Breast epithelium (tissue), 4 donors: ENCODE measurements at regions not wholly inside any gene's neighbourhood (a gene's known extent, or its start where the extent isn't known, plus 50 kb on each side); places are given as distances from the start of the nearest gene placed in this dataset.

Experiments
- DNase-seq, 2 donors: peaks; one replicate each; pipeline ENCODE4 v3.0.0-alpha.2; 2019; ENCODE audit warnings: low spot score in 2 of 2
- H3K27ac ChIP-seq, 2 donors: fragments of 200-600 bp; sonication (generic) in 1 of 2; one replicate each; pipeline ENCODE4 v1.5.1; 2016 to 2019; ENCODE audit warnings: mild to moderate bottlenecking in 1 of 2
- H3K27me3 ChIP-seq, 2 donors: fragments of 200-600 bp; sonication (generic) in 1 of 2; one replicate each; pipeline versions ENCODE4 v1.5.1 to v1.6.0; 2017 to 2019; ENCODE audit warnings: control low read depth in 1 of 2, mild to moderate bottlenecking in 1 of 2
- H3K36me3 ChIP-seq: fragments of 200-600 bp; one replicate; pipeline ENCODE4 v1.5.1; 2019
- H3K4me1 ChIP-seq, 2 donors: fragments of 200-600 bp; sonication (generic); one replicate each; pipeline ENCODE4 v1.5.1; 2016 to 2019; ENCODE audit warnings: control low read depth in 1 of 2
- H3K4me3 ChIP-seq, 3 donors: fragments of 200-600 bp; sonication (generic); 1 replicate in 2 of 3; 2 replicates in 1 of 3; pipeline ENCODE4 v1.5.1; 2016 to 2019; ENCODE audit warnings: mild to moderate bottlenecking in 3 of 3, moderate library complexity in 2 of 3
- H3K9me3 ChIP-seq, 2 donors: fragments of 200-600 bp; sonication (generic) in 1 of 2; one replicate each; pipeline ENCODE4 v1.5.1; 2016 to 2019; ENCODE audit warnings: control low read depth in 1 of 2
- CTCF ChIP-seq, 3 donors: fragments of 450-650 bp; IDR thresholded peaks; one replicate each; pipeline ENCODE4 v1.5.1; 2016 to 2017; ENCODE audit warnings: antibody characterized with exemption in 3 of 3, mild to moderate bottlenecking in 3 of 3, moderate library complexity in 3 of 3
- POLR2A ChIP-seq: fragments of 450-650 bp; IDR thresholded peaks from one replicate; pipeline ENCODE4 v1.6.1; 2016; ENCODE audit warnings: antibody characterized with exemption, mild to moderate bottlenecking, moderate library complexity
- POLR2AphosphoS5 ChIP-seq, 3 donors: sonication (generic); formaldehyde crosslinking; IDR thresholded peaks; one replicate each; pipeline ENCODE4 v1.6.1; 2017; ENCODE audit warnings: antibody characterized with exemption in 3 of 3
- intact Hi-C: fragments of 100-400 bp; cut with DNase I; formaldehyde crosslinking; loops from one replicate; pipeline ENCODE4 v1.15.1; 2023; ENCODE audit warnings: low total_unique reads

GRCh38 chr3:72660270-72661114 lies 187.8 kb downstream of the SHQ1 start:
- no peak overlapping the region for H3K4me3 ChIP-seq

GRCh38 chr3:72659596-72659995 lies 188.6 kb downstream of the SHQ1 start:
- DNase-seq: no peak
- Histone ChIP-seq H3K9me3 (no peaks in the 10 kb centered on the region), H3K4me1 (peaks cover 3 to 4% of the 10 kb centered on the region in 2 donors), H3K36me3 (no peaks in the 10 kb centered on the region), H3K27ac (no peak overlapping the region), H3K27me3 (no peaks in the 10 kb centered on the region), H3K4me3 (no peak overlapping the region)
- intact Hi-C loops: no loop called here
- TF ChIP-seq CTCF (IDR thresholded peaks at IDR 0.05): no peak

More at GRCh38 chr3:72660270-72661114, 187.8 kb downstream of the SHQ1 start:
- H3K9me3 ChIP-seq: no peaks in the 10 kb centered on the region
- no peak for DNase-seq
- intact Hi-C loops: loop anchor here (1.0 kb wide), 1 partner anchor 37 kb away; no protein-coding TSS in a partner anchor
- no peak for TF ChIP-seq POLR2AphosphoS5 (IDR thresholded peaks at IDR 0.05)
- no peak for TF ChIP-seq CTCF (IDR thresholded peaks at IDR 0.05)
- TF ChIP-seq POLR2A: no peak
- H3K4me1 ChIP-seq: no peaks in the 10 kb centered on the region
- peak overlapping the region; percentile 49 to 52 for H3K27ac ChIP-seq
- H3K36me3 ChIP-seq: no peaks in the 10 kb centered on the region
- no peaks in the 10 kb centered on the region for H3K27me3 ChIP-seq

- H3K4me3 ChIP-seq: no peak overlapping the region
- TF ChIP-seq CTCF (IDR thresholded peaks at IDR 0.05) (no peak), POLR2AphosphoS5 (IDR thresholded peaks at IDR 0.05) (no peak), POLR2A (no peak)
- no peak for DNase-seq
- no peak overlapping the region for H3K27ac ChIP-seq
- peaks cover 3 to 4% of the 10 kb centered on the region in 2 donors for H3K4me1 ChIP-seq
- H3K36me3 ChIP-seq: no peaks in the 10 kb centered on the region
- H3K9me3 ChIP-seq: no peaks in the 10 kb centered on the region
- no peaks in the 10 kb centered on the region for H3K27me3 ChIP-seq
- intact Hi-C loops: no loop called here
Observed at GRCh38 chr3:72659188-72659587, 189.1 kb downstream of the SHQ1 start.

GRCh38 chr3:72658466-72659100 lies 189.7 kb downstream of the SHQ1 start:
- TF ChIP-seq POLR2AphosphoS5 (IDR thresholded peaks at IDR 0.05) (no peak), POLR2A (no peak), CTCF (IDR thresholded peaks at IDR 0.05) (no peak)
- H3K36me3 ChIP-seq: no peaks in the 10 kb centered on the region
- no peak overlapping the region for H3K27ac ChIP-seq
- H3K4me3 ChIP-seq: no peak overlapping the region
- intact Hi-C loops: no loop called here
- no peaks in the 10 kb centered on the region for H3K27me3 ChIP-seq
- H3K4me1 ChIP-seq: peaks cover 3 to 4% of the 10 kb centered on the region in 2 donors
- DNase-seq: no peak
- no peaks in the 10 kb centered on the region for H3K9me3 ChIP-seq

GRCh38 chr3:72657666-72658065 lies 190.6 kb downstream of the SHQ1 start:
- DNase-seq: no peak
- intact Hi-C loops: no loop called here
- Histone ChIP-seq H3K27ac (no peak overlapping the region), H3K4me3 (no peak overlapping the region), H3K4me1 (peaks cover 3 to 4% of the 10 kb centered on the region in 2 donors), H3K9me3 (no peaks in the 10 kb centered on the region), H3K27me3 (no peaks in the 10 kb centered on the region), H3K36me3 (no peaks in the 10 kb centered on the region)
- TF ChIP-seq POLR2A: no peak
- no peak for TF ChIP-seq CTCF (IDR thresholded peaks at IDR 0.05)
- no peak for TF ChIP-seq POLR2AphosphoS5 (IDR thresholded peaks at IDR 0.05)
